GM12873 (cell line): ENCODE measurements at regions not wholly inside any gene's neighbourhood (a gene's known extent, or its start where the extent isn't known, plus 50 kb on each side); places are given as distances from the start of the nearest gene placed in this dataset.

ENCODE experiments used
- CTCF ChIP-seq: IDR thresholded peaks from 2 replicates; pipeline ENCODE4 v1.5.1; 2012; ENCODE audit warnings: low read depth, mild to moderate bottlenecking, moderate library complexity, low read length, control low read depth; ENCODE audit not compliant: insufficient read depth; ENCODE audit errors: missing control alignments

GRCh38 chr1:234918181-234918841 is 210.3 kb downstream of the TOMM20 start:
- TF ChIP-seq CTCF = no peak

DNA sequence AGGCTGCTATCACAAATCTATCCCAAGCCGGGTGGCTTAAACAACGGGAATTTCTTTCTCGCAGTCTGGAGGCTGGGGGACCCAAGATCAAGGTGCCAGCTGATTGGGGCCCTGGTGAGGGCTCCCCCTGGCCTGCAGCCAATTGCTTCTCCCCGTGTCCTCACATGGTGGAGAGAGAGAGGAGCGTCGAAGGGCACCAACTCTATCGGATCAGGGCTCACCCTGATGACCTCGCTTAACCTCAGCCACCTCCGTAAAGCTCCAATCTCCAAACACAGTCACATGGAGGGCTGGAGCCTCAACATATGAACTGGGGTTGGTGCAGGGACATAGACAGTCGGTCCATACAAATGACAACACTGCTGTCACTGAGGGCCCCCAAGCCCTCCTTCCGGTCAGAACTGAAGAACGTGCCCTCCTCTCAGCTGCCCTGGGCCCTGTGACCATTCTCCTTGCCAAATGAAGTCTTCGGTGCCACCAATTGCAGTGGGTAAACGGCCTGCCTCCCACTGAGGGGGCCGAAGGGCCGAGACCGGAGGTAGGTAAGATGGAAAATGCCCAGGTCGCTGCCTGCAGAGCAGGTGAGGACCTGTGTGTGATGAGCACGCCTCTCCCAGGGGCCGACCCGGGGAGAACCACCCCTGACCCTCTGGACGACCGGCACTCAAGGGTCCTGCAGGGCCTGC is 211.0 kb downstream of the TOMM20 start:
- no peak for TF ChIP-seq CTCF

DNA sequence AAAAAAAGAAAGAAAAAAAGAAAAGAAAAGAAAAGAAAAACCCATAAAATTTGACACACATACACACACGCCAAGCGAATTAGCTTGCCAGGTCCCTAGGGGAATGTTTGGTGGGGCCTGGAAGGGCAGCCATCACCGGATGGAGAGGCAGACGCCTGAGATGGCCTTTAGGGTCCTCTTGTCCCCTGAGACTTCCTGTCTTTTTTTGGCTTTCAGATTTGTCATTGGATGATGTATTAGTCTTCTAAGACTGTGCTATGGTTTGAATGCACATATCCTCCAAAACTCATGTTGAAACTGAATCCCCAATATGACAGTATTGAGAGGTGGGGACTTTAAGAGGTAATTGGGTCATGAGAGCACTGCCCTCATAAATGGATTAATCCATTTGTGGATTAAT is 211.8 kb downstream of the TOMM20 start:
- no peak for TF ChIP-seq CTCF

DNA sequence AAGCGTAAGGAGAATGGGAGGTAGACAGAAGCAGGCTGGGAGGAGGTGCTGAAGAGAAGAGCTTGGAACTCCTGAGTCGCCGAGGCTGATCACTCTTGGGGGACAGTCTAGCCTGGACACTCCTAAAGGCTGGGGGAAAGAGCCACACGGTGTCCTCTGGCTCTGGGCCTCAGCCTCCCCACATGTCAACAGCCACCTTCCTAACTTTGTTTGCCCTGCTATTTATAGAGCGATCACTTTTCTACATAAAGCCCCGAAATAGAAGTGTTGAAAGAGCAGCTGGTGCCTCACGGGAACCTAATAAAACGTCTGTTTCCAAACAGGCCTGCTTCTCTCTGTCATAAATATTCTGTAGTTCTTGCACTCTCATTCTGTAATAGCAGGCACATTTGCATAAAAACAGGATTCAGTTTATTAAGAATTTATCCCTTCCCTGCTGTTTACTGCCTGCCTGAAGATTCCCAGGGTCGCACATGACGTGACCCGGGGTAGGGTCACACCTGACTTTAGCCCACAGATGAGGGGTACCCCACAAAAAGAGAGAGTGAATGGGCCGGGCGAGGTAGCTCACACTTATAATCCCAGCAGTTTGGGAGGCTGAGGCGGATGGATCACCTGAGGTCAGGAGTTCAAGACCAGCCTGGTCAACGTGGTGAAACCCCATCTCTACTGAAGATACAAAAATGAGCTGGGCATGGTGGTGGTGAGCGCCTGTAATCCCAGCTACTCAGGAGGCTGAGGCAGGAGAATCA is 212.5 kb downstream of the TOMM20 start:
- TF ChIP-seq CTCF = no peak

DNA sequence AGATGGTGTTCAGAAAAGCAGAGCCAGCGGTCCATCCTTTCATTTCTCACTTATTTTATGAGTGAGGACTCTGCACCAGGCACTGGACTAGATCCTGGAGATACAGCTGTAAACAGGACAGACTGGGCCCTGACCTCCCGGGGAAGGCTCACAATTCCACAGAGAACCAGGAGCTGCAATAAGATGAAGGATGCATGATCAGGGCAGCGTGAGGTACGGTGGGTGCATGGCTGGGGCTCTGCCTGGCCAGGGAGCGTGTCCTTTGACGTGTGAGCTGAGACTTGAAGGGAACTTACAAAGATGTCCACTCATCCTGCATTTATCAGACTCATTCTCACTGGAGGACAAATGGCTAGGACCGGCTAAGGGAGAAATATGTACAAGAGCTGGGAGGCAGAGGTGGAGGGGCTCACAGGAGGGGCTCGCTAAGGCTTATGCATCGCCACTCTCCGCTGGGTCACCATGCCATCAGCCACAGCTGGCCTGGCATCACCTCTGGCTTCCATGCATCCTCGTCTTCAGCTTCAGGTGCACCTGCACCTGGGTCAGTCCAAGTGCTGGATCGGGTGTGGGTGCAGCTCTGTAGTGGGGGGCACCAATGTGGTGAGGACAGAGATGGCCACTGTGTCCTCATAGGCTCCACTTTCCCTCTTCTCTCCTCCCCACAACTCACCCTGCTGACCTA is 213.9 kb downstream of the TOMM20 start:
- TF ChIP-seq CTCF = no peak

GRCh38 chr1:234913771-234914170 is 214.9 kb downstream of the TOMM20 start:
- no peak for TF ChIP-seq CTCF

GRCh38 chr1:234913278-234913649 is 215.4 kb downstream of the TOMM20 start:
- no peak for TF ChIP-seq CTCF
